GM23338 (cell line): ENCODE measurements at regions not wholly inside any gene's neighbourhood (a gene's known extent, or its start where the extent isn't known, plus 50 kb on each side); places are given as distances from the start of the nearest gene placed in this dataset.

Experiments used
- ATAC-seq: fragments of 200-7000 bp; cut with Tn5 transposase; 3 replicates; pipeline ENCODE4 v1.9.1; 2020
- DNase-seq: peaks from one replicate; pipeline ENCODE4 v3.0.0-alpha.2; 2015; ENCODE audit warnings: low spot score
- H2AFZ ChIP-seq: fragments of 200-600 bp; sonication (generic); 2 replicates; pipeline ENCODE4 v1.8.0; 2016; ENCODE audit warnings: antibody characterized with exemption, mild to moderate bottlenecking, moderate library complexity
- H3F3A ChIP-seq: fragments of 200-600 bp; sonication (generic); replicated peaks from 2 replicates; pipeline ENCODE4 v1.8.0; 2017; ENCODE audit warnings: antibody characterized with exemption, mixed run types, low read depth
- H3K27ac ChIP-seq: fragments of 200-600 bp; sonication (generic); 2 replicates; pipeline ENCODE4 v1.6.1; 2016; ENCODE audit warnings: low read depth
- H3K27me3 ChIP-seq: fragments of 200-600 bp; sonication (generic); 2 replicates; pipeline ENCODE4 v1.8.0; 2016; ENCODE audit warnings: mild to moderate bottlenecking, mixed run types, moderate library complexity; ENCODE audit not compliant: insufficient read depth
- H3K36me3 ChIP-seq: fragments of 200-600 bp; sonication (generic); 2 replicates; pipeline ENCODE4 v1.8.0; 2016; ENCODE audit warnings: mild to moderate bottlenecking; ENCODE audit not compliant: insufficient read depth
- H3K4me1 ChIP-seq: fragments of 200-600 bp; sonication (generic); 2 replicates; pipeline ENCODE4 v1.8.0; 2016; ENCODE audit warnings: mild to moderate bottlenecking, moderate library complexity; ENCODE audit not compliant: insufficient read depth
- H3K4me2 ChIP-seq: fragments of 200-600 bp; sonication (generic); 2 replicates; pipeline ENCODE4 v1.7.1; 2017; ENCODE audit warnings: mixed run types
- H3K4me3 ChIP-seq: fragments of 200-600 bp; sonication (generic); 2 replicates; pipeline ENCODE4 v1.6.1; 2016; ENCODE audit warnings: mixed run types
- H3K79me2 ChIP-seq: fragments of 200-600 bp; sonication (generic); replicated peaks from 2 replicates; pipeline ENCODE4 v1.8.0; 2017; ENCODE audit warnings: mild to moderate bottlenecking; ENCODE audit not compliant: insufficient read depth
- H3K9me2 ChIP-seq: fragments of 200-600 bp; sonication (generic); 2 replicates; pipeline ENCODE4 v1.8.0; 2017; ENCODE audit not compliant: insufficient read depth
- H4K20me1 ChIP-seq: fragments of 200-600 bp; sonication (generic); replicated peaks from 2 replicates; pipeline ENCODE4 v1.8.0; 2017; ENCODE audit warnings: mild to moderate bottlenecking; ENCODE audit not compliant: insufficient read depth
- H3K27ac Mint-ChIP-seq: 2 replicates; pipeline ENCODE4 v1.8.0; 2020; ENCODE audit warnings: inconsistent platforms, mild to moderate bottlenecking, moderate library complexity, mixed read lengths
- H3K27me3 Mint-ChIP-seq: 3 replicates; pipeline ENCODE4 v1.8.0; 2022; ENCODE audit warnings: low read depth, mild to moderate bottlenecking, moderate library complexity, mixed read lengths, inconsistent platforms; ENCODE audit not compliant: insufficient read depth, poor library complexity
- H3K36me3 Mint-ChIP-seq: 3 replicates; pipeline ENCODE4 v1.8.0; 2021; ENCODE audit warnings: low read depth, mild to moderate bottlenecking, inconsistent platforms, moderate library complexity, mixed read lengths
- H3K4me1 Mint-ChIP-seq: 3 replicates; pipeline ENCODE4 v1.8.0; 2020; ENCODE audit warnings: mild to moderate bottlenecking, inconsistent platforms, mixed read lengths
- H3K4me3 Mint-ChIP-seq: 3 replicates; pipeline ENCODE4 v1.8.0; 2021; ENCODE audit warnings: moderate library complexity, mild to moderate bottlenecking, inconsistent platforms, mixed read lengths
- H3K9me3 Mint-ChIP-seq: 3 replicates; pipeline ENCODE4 v1.8.0; 2020; ENCODE audit warnings: moderate library complexity, mild to moderate bottlenecking, inconsistent platforms, mixed read lengths
- CREB1 ChIP-seq: fragments of 250-450 bp; sonication (Bioruptor Pico); IDR thresholded peaks from 2 replicates; pipeline ENCODE4 v1.5.0; 2020; ENCODE audit warnings: low read depth, mild to moderate bottlenecking, moderate library complexity
- EZH2 ChIP-seq: fragments of 200-600 bp; sonication (generic); IDR thresholded peaks from one replicate; pipeline ENCODE4 v1.8.0; 2017; ENCODE audit warnings: antibody characterized with exemption, mild to moderate bottlenecking, low read depth; ENCODE audit not compliant: unreplicated experiment
- EZH2phosphoT487 ChIP-seq: fragments of 200-600 bp; sonication (generic); IDR thresholded peaks from one replicate; pipeline ENCODE4 v1.8.1; 2018; ENCODE audit warnings: antibody characterized with exemption; ENCODE audit not compliant: unreplicated experiment
- JUNB ChIP-seq: IDR thresholded peaks from one replicate; pipeline ENCODE4 v1.6.1; 2016; ENCODE audit warnings: antibody characterized with exemption; ENCODE audit not compliant: unreplicated experiment
- NANOG ChIP-seq: IDR thresholded peaks from 2 replicates; pipeline ENCODE4 v1.6.1; 2016; ENCODE audit warnings: antibody characterized with exemption, borderline replicate concordance
- POLR2AphosphoS5 ChIP-seq: IDR thresholded peaks from 2 replicates; pipeline ENCODE4 v1.6.1; 2016; ENCODE audit warnings: antibody characterized with exemption, low read depth
- STAT1 ChIP-seq: IDR thresholded peaks from one replicate; pipeline ENCODE4 v1.6.1; 2016; ENCODE audit warnings: antibody characterized with exemption; ENCODE audit not compliant: unreplicated experiment
- ZNF114 ChIP-seq: fragments of 250-450 bp; sonication (Bioruptor Pico); IDR thresholded peaks from 2 replicates; pipeline ENCODE4 v1.5.0; 2020; ENCODE audit warnings: mild to moderate bottlenecking, moderate library complexity
- ZNF331 ChIP-seq: fragments of 250-450 bp; sonication (Bioruptor Pico); IDR thresholded peaks from 2 replicates; pipeline ENCODE4 v1.5.0; 2020; ENCODE audit warnings: low read depth, mild to moderate bottlenecking, moderate library complexity
- TF ChIP-seq, protein P1 (sequence below), 2 experiments: fragments of 200-600 bp in 1 of 2; sonication (generic) in 1 of 2; conservative IDR thresholded peaks; 2 replicates each; pipeline versions ENCODE4 v1.5.1 to v1.6.1; 2016 to 2017; ENCODE audit warnings: antibody characterized with exemption in 2 of 2, low read depth in 2 of 2, mild to moderate bottlenecking in 2 of 2, moderate library complexity in 1 of 2
- TF ChIP-seq, protein P2 (sequence below): IDR thresholded peaks from 2 replicates; pipeline ENCODE4 v1.6.1; 2016; ENCODE audit warnings: antibody characterized with exemption
- TF ChIP-seq, protein P3 (sequence below): IDR thresholded peaks from one replicate; pipeline ENCODE4 v1.6.1; 2018; ENCODE audit warnings: antibody characterized with exemption; ENCODE audit not compliant: unreplicated experiment
- TF ChIP-seq, protein P4 (sequence below): fragments of 250-450 bp; sonication (Bioruptor Pico); IDR thresholded peaks from 2 replicates; pipeline ENCODE4 v1.5.0; 2020; ENCODE audit warnings: mild to moderate bottlenecking, moderate library complexity

DNA sequence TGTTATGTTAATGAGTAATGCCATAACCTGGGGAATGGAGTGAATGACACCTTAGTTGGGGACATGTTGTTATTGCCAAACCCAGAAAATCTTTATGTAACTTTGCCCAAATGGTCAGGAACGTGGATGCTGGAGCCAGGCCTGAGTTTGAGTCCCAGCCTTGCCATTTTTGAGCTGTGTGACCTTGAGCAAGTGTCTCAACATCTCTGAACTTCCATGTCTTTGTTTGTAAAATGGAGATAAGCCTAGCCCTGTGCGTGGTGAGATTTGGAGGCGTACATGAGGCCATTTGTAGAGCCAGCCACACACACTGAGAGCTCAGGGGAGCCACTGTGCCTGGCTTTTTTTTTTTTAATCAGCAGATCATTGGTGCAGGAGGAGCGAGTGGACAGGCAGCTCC lies 247.3 kb downstream of the FOXL1 start:
- H3K9me3 Mint-ChIP-seq: peaks cover 2% of the 10 kb centered on the region; the same call in 1 of the 3 replicates
- H3K27ac ChIP-seq: no peak overlapping the region
- ATAC-seq (no peak), DNase-seq (no peak)
- H3K4me1 Mint-ChIP-seq: peaks cover 26% of the 10 kb centered on the region
- no peak overlapping the region for H3K4me3 Mint-ChIP-seq
- H3K4me1 ChIP-seq: peaks cover 19% of the 10 kb centered on the region
- 0 out of 2 replicates have a peak overlapping the region, but pooled peaks have one; percentile 52 for H2AFZ ChIP-seq
- H3K36me3 Mint-ChIP-seq: peaks cover 2% of the 10 kb centered on the region; the same call in 1 of the 3 replicates
- no peaks in the 10 kb centered on the region for H3K79me2 ChIP-seq
- H3K36me3 ChIP-seq: no peaks in the 10 kb centered on the region
- H3K4me2 ChIP-seq: no peak overlapping the region
- H3F3A ChIP-seq: no peaks in the 10 kb centered on the region
- H3K4me3 ChIP-seq: no peak overlapping the region
- H3K27me3 ChIP-seq: no peaks in the 10 kb centered on the region
- TF ChIP-seq, protein P1, sequence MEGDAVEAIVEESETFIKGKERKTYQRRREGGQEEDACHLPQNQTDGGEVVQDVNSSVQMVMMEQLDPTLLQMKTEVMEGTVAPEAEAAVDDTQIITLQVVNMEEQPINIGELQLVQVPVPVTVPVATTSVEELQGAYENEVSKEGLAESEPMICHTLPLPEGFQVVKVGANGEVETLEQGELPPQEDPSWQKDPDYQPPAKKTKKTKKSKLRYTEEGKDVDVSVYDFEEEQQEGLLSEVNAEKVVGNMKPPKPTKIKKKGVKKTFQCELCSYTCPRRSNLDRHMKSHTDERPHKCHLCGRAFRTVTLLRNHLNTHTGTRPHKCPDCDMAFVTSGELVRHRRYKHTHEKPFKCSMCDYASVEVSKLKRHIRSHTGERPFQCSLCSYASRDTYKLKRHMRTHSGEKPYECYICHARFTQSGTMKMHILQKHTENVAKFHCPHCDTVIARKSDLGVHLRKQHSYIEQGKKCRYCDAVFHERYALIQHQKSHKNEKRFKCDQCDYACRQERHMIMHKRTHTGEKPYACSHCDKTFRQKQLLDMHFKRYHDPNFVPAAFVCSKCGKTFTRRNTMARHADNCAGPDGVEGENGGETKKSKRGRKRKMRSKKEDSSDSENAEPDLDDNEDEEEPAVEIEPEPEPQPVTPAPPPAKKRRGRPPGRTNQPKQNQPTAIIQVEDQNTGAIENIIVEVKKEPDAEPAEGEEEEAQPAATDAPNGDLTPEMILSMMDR (conservative IDR thresholded peaks at IDR 0.05; ENCODE audit: low read depth in 2 of 2): no peak
- TF ChIP-seq STAT1 (no peak), JUNB (no peak), NANOG (no peak), CREB1 (no peak), POLR2AphosphoS5 (no peak), ZNF114 (no peak), EZH2 (no peak), EZH2phosphoT487 (no peak), ZNF331 (CRISPR knock-in tag) (no peak)
- TF ChIP-seq, protein P2, sequence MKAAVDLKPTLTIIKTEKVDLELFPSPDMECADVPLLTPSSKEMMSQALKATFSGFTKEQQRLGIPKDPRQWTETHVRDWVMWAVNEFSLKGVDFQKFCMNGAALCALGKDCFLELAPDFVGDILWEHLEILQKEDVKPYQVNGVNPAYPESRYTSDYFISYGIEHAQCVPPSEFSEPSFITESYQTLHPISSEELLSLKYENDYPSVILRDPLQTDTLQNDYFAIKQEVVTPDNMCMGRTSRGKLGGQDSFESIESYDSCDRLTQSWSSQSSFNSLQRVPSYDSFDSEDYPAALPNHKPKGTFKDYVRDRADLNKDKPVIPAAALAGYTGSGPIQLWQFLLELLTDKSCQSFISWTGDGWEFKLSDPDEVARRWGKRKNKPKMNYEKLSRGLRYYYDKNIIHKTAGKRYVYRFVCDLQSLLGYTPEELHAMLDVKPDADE: no peak
- TF ChIP-seq, protein P3, sequence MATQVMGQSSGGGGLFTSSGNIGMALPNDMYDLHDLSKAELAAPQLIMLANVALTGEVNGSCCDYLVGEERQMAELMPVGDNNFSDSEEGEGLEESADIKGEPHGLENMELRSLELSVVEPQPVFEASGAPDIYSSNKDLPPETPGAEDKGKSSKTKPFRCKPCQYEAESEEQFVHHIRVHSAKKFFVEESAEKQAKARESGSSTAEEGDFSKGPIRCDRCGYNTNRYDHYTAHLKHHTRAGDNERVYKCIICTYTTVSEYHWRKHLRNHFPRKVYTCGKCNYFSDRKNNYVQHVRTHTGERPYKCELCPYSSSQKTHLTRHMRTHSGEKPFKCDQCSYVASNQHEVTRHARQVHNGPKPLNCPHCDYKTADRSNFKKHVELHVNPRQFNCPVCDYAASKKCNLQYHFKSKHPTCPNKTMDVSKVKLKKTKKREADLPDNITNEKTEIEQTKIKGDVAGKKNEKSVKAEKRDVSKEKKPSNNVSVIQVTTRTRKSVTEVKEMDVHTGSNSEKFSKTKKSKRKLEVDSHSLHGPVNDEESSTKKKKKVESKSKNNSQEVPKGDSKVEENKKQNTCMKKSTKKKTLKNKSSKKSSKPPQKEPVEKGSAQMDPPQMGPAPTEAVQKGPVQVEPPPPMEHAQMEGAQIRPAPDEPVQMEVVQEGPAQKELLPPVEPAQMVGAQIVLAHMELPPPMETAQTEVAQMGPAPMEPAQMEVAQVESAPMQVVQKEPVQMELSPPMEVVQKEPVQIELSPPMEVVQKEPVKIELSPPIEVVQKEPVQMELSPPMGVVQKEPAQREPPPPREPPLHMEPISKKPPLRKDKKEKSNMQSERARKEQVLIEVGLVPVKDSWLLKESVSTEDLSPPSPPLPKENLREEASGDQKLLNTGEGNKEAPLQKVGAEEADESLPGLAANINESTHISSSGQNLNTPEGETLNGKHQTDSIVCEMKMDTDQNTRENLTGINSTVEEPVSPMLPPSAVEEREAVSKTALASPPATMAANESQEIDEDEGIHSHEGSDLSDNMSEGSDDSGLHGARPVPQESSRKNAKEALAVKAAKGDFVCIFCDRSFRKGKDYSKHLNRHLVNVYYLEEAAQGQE: no peak
- TF ChIP-seq, protein P4, sequence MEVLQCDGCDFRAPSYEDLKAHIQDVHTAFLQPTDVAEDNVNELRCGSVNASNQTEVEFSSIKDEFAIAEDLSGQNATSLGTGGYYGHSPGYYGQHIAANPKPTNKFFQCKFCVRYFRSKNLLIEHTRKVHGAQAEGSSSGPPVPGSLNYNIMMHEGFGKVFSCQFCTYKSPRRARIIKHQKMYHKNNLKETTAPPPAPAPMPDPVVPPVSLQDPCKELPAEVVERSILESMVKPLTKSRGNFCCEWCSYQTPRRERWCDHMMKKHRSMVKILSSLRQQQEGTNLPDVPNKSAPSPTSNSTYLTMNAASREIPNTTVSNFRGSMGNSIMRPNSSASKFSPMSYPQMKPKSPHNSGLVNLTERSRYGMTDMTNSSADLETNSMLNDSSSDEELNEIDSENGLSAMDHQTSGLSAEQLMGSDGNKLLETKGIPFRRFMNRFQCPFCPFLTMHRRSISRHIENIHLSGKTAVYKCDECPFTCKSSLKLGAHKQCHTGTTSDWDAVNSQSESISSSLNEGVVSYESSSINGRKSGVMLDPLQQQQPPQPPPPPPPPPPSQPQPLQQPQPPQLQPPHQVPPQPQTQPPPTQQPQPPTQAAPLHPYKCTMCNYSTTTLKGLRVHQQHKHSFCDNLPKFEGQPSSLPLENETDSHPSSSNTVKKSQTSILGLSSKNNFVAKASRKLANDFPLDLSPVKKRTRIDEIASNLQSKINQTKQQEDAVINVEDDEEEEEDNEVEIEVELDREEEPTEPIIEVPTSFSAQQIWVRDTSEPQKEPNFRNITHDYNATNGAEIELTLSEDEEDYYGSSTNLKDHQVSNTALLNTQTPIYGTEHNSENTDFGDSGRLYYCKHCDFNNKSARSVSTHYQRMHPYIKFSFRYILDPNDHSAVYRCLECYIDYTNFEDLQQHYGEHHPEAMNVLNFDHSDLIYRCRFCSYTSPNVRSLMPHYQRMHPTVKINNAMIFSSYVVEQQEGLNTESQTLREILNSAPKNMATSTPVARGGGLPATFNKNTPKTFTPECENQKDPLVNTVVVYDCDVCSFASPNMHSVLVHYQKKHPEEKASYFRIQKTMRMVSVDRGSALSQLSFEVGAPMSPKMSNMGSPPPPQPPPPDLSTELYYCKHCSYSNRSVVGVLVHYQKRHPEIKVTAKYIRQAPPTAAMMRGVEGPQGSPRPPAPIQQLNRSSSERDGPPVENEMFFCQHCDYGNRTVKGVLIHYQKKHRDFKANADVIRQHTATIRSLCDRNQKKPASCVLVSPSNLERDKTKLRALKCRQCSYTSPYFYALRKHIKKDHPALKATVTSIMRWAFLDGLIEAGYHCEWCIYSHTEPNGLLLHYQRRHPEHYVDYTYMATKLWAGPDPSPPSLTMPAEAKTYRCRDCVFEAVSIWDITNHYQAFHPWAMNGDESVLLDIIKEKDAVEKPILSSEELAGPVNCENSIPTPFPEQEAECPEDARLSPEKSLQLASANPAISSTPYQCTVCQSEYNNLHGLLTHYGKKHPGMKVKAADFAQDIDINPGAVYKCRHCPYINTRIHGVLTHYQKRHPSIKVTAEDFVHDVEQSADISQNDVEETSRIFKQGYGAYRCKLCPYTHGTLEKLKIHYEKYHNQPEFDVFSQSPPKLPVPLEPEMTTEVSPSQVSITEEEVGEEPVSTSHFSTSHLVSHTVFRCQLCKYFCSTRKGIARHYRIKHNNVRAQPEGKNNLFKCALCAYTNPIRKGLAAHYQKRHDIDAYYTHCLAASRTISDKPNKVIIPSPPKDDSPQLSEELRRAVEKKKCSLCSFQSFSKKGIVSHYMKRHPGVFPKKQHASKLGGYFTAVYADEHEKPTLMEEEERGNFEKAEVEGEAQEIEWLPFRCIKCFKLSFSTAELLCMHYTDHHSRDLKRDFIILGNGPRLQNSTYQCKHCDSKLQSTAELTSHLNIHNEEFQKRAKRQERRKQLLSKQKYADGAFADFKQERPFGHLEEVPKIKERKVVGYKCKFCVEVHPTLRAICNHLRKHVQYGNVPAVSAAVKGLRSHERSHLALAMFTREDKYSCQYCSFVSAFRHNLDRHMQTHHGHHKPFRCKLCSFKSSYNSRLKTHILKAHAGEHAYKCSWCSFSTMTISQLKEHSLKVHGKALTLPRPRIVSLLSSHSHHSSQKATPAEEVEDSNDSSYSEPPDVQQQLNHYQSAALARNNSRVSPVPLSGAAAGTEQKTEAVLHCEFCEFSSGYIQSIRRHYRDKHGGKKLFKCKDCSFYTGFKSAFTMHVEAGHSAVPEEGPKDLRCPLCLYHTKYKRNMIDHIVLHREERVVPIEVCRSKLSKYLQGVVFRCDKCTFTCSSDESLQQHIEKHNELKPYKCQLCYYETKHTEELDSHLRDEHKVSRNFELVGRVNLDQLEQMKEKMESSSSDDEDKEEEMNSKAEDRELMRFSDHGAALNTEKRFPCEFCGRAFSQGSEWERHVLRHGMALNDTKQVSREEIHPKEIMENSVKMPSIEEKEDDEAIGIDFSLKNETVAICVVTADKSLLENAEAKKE (CRISPR knock-in tag): no peak
- H3K9me2 ChIP-seq: peaks cover 9% of the 10 kb centered on the region; the same call in 1 of the 2 replicates
- no peak overlapping the region for H3K27ac Mint-ChIP-seq
- H3K27me3 Mint-ChIP-seq: peaks cover 14% of the 10 kb centered on the region
- no peaks in the 10 kb centered on the region for H4K20me1 ChIP-seq
